Testis (tissue), 2 donors: ENCODE measurements at regions not wholly inside any gene's neighbourhood (a gene's known extent, or its start where the extent isn't known, plus 50 kb on each side); places are given as distances from the start of the nearest gene placed in this dataset.

Experiments used
- POLR2A ChIP-seq: fragments of 450-650 bp; IDR thresholded peaks from one replicate; pipeline ENCODE4 v1.6.1; 2017; ENCODE audit warnings: antibody characterized with exemption, mild to moderate bottlenecking, moderate library complexity
- TF ChIP-seq, protein P1 (sequence below), 3 experiments: fragments of 450-650 bp in 2 of 3; fragments of 200-600 bp in 1 of 3; sonication (generic) in 1 of 3; IDR thresholded peaks; one replicate each; pipeline ENCODE4 v1.5.1; 2016 to 2019; ENCODE audit warnings: antibody characterized with exemption in 3 of 3, mild to moderate bottlenecking in 2 of 3, moderate library complexity in 1 of 3

DNA sequence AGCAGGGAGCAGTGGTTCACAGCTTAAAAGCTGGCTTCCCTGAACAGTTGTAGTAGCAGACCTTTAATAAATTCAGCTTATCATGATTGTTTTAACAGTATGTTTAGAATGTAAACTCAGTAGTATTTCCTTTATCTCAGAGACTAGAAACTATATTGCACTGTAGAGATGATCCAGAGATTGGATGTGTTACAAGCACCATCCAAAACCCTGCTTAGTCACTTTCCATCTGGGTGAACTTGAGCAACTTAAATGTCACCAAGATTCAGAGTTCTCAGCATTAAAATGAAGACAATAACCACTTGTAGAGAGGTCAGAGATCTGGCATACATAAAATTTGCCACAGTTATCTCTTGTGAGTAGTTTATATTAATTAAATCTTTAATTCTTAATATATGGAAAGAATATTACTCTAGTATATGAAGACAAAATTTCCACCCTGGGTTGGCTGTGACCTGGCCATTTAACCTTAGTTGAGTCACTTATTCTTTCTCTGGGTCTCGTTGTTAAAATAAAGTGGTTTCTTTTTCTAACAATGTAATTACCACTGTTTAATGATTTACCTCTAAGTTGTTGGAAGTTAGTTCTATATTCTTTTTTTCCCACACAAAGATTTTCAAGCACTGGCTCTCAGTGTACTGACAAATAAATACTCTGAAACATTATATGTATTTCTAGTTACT, 239.2 kb upstream of the FKBP1C start:
- TF ChIP-seq, protein P1, sequence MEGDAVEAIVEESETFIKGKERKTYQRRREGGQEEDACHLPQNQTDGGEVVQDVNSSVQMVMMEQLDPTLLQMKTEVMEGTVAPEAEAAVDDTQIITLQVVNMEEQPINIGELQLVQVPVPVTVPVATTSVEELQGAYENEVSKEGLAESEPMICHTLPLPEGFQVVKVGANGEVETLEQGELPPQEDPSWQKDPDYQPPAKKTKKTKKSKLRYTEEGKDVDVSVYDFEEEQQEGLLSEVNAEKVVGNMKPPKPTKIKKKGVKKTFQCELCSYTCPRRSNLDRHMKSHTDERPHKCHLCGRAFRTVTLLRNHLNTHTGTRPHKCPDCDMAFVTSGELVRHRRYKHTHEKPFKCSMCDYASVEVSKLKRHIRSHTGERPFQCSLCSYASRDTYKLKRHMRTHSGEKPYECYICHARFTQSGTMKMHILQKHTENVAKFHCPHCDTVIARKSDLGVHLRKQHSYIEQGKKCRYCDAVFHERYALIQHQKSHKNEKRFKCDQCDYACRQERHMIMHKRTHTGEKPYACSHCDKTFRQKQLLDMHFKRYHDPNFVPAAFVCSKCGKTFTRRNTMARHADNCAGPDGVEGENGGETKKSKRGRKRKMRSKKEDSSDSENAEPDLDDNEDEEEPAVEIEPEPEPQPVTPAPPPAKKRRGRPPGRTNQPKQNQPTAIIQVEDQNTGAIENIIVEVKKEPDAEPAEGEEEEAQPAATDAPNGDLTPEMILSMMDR (IDR thresholded peaks at IDR 0.05): no peak
- TF ChIP-seq POLR2A: no peak
